ENCODE measurements at regions not wholly inside any gene's neighbourhood (a gene's known extent, or its start where the extent isn't known, plus 50 kb on each side); places are given as distances from the start of the nearest gene placed in this dataset.

DNA sequence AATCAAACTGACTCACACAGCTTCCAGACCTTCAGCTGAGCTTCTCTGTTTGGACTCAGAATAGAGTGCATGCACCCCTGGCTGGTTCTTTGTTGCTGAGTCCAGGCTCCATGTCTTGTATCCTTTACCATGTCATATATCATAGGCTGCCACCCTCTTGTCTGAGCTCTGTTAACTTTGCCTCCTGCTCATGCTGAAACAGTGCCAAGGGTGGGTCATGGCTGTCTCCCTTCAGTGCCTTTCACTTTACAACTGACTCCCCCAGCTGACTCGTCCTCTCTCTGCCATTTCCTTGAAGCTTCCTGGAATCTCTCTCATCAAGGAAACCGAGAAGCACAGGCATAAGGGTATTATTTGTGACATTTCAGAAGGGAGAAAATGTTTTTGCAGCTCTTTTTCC lies 885.3 kb downstream of the TTLL7 start:
- Histone ChIP-seq H3K27ac (no peak overlapping the region), H3K9me3 (no peaks in the 10 kb centered on the region), H3K27me3 (no peaks in the 10 kb centered on the region), H3K4me1 (no peaks in the 10 kb centered on the region), H3K4me3 (no peak overlapping the region), H3K36me3 (no peaks in the 10 kb centered on the region)
- TF ChIP-seq, protein P1, sequence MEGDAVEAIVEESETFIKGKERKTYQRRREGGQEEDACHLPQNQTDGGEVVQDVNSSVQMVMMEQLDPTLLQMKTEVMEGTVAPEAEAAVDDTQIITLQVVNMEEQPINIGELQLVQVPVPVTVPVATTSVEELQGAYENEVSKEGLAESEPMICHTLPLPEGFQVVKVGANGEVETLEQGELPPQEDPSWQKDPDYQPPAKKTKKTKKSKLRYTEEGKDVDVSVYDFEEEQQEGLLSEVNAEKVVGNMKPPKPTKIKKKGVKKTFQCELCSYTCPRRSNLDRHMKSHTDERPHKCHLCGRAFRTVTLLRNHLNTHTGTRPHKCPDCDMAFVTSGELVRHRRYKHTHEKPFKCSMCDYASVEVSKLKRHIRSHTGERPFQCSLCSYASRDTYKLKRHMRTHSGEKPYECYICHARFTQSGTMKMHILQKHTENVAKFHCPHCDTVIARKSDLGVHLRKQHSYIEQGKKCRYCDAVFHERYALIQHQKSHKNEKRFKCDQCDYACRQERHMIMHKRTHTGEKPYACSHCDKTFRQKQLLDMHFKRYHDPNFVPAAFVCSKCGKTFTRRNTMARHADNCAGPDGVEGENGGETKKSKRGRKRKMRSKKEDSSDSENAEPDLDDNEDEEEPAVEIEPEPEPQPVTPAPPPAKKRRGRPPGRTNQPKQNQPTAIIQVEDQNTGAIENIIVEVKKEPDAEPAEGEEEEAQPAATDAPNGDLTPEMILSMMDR (IDR thresholded peaks at IDR 0.05), result no peak
- TF ChIP-seq EP300 (IDR thresholded peaks at IDR 0.05) (no peak), POLR2A (IDR thresholded peaks at IDR 0.05) (no peak), POLR2AphosphoS5 (IDR thresholded peaks at IDR 0.05) (no peak)
- peak in 1 of 2 donors; percentile 39 for DNase-seq
- 42 to 72% (median 62%) methylated on average over 2 of the region's 2 CpGs for WGBS, 5 donors
- intact Hi-C loops (cut with DNase I; ENCODE audit: low total_unique reads), result no loop called here

GRCh38 chr1:83112248-83112885 lies 886.6 kb downstream of the TTLL7 start:
- 81 to 91% (median 83%) methylated on average over 3 of the region's 3 CpGs for WGBS, 5 donors
- DNase-seq, result no peak
- Histone ChIP-seq H3K27ac (no peak overlapping the region), H3K4me1 (no peaks in the 10 kb centered on the region), H3K9me3 (no peaks in the 10 kb centered on the region), H3K4me3 (no peak overlapping the region), H3K27me3 (no peaks in the 10 kb centered on the region), H3K36me3 (no peaks in the 10 kb centered on the region)
- intact Hi-C loops (cut with DNase I; ENCODE audit: low total_unique reads), result no loop called here
- TF ChIP-seq POLR2AphosphoS5 (IDR thresholded peaks at IDR 0.05) (no peak), POLR2A (IDR thresholded peaks at IDR 0.05) (no peak), EP300 (IDR thresholded peaks at IDR 0.05) (no peak)
- TF ChIP-seq, protein P1 (IDR thresholded peaks at IDR 0.05), result no peak

- 78 to 86% (median 86%) methylated on average over 2 of the region's 2 CpGs for WGBS, 5 donors
- H3K4me1 ChIP-seq, result no peaks in the 10 kb centered on the region
- H3K27ac ChIP-seq, result no peak overlapping the region
- TF ChIP-seq POLR2AphosphoS5 (IDR thresholded peaks at IDR 0.05) (no peak), POLR2A (IDR thresholded peaks at IDR 0.05) (no peak), EP300 (IDR thresholded peaks at IDR 0.05) (no peak)
- TF ChIP-seq, protein P1 (IDR thresholded peaks at IDR 0.05), result no peak
- no peak overlapping the region for H3K4me3 ChIP-seq
- intact Hi-C loops (cut with DNase I; ENCODE audit: low total_unique reads), result no loop called here
- H3K36me3 ChIP-seq, result no peaks in the 10 kb centered on the region
- no peaks in the 10 kb centered on the region for H3K27me3 ChIP-seq
- no peaks in the 10 kb centered on the region for H3K9me3 ChIP-seq
- DNase-seq, result no peak
These were observed 888.8 kb downstream of the TTLL7 start for GRCh38 chr1:83110156-83110555.

DNA sequence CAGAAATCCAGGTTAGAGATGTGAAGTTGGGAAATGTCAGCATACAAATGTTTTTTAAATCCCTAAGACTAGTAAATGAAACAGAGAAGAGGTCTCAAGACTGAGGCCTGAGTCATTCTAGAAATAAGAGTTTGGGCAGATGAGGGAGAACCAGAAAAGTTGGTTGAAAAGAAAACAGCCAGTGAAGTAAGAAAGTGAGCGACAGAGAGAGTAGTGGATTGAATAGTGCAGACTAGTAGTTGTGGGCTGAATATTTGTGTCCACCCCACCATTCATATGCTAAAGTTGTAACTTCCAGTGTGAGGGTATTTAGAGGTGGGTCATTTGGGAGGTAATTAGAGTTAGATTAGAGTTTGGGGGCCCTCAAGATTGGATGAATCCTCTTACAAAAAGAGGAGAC lies 889.2 kb downstream of the TTLL7 start:
- H3K27me3 ChIP-seq, result no peaks in the 10 kb centered on the region
- no peak overlapping the region for H3K4me3 ChIP-seq
- DNase-seq, result no peak
- H3K9me3 ChIP-seq, result no peaks in the 10 kb centered on the region
- TF ChIP-seq POLR2A (IDR thresholded peaks at IDR 0.05), result no peak
- TF ChIP-seq, protein P1 (IDR thresholded peaks at IDR 0.05), result no peak
- no peak for TF ChIP-seq EP300 (IDR thresholded peaks at IDR 0.05)
- TF ChIP-seq POLR2AphosphoS5 (IDR thresholded peaks at IDR 0.05), result no peak
- intact Hi-C loops (cut with DNase I; ENCODE audit: low total_unique reads), result no loop called here
- WGBS, 5 donors, result 41 to 97% (median 93%) methylated on average over 1 of the region's 1 CpG
- no peaks in the 10 kb centered on the region for H3K36me3 ChIP-seq
- no peak overlapping the region for H3K27ac ChIP-seq
- no peaks in the 10 kb centered on the region for H3K4me1 ChIP-seq

All from stomach (tissue), 8 donors.